AG04449 (cell line): ENCODE measurements at regions not wholly inside any gene's neighbourhood (a gene's known extent, or its start where the extent isn't known, plus 50 kb on each side); places are given as distances from the start of the nearest gene placed in this dataset.
A peak's percentile ranks its signal among the peaks of the same experiment; 100 is the strongest.

ENCODE experiments used
- CTCF ChIA-PET: fragments of 350-600 bp; formaldehyde crosslinking; extraction: SDS; loops from one replicate; lab custom pipeline; 2021; ENCODE audit warnings: antibody characterized with exemption; lab: Yijun Ruan, JAX
- POLR2A ChIA-PET: fragments of 400-600, 350-600 bp; formaldehyde crosslinking; extraction: SDS; loops from one replicate; lab custom pipeline; 2020; ENCODE audit warnings: antibody characterized with exemption, inconsistent platforms; lab: Yijun Ruan, JAX
- DNase-seq: peaks from one replicate; pipeline ENCODE4 v3.0.0-alpha.2; 2010; ENCODE audit warnings: low read depth, low spot score
- H3K4me3 ChIP-seq: 2 replicates; pipeline ENCODE4 v1.5.1; 2011; ENCODE audit warnings: low read depth, mild to moderate bottlenecking, control low read depth, low read length
- TF ChIP-seq, protein P1 (sequence below): IDR thresholded peaks from one replicate; pipeline ENCODE4 v1.5.1; 2011; ENCODE audit warnings: mild to moderate bottlenecking, moderate library complexity, low read length, control low read depth, inconsistent platforms; ENCODE audit not compliant: insufficient read depth; ENCODE audit errors: missing control alignments

DNA sequence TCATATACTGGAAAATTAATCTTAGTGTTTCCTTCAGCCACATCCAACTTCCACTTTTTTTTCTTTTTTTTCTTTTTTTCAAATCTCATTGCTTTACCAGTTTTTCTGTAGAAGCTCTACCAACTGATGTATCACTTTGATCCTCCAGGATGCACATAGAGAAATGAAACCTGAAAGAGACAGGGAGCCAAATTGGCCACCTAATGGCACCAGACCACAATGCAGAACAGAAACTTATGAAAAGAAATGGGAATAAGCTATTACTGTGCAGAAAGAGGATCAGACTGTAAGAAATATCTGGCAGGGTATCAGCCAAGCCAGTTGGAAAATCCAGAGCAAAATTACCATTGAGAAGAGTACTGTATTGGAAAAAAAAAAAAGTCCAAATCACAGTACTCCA, 1514.2 kb downstream of the MRPL39 start:
- ChIA-PET POLR2A (no interaction called here), CTCF (no interaction called here)
- H3K4me3 ChIP-seq = no peak overlapping the region
- no peak for DNase-seq
- TF ChIP-seq, protein P1, sequence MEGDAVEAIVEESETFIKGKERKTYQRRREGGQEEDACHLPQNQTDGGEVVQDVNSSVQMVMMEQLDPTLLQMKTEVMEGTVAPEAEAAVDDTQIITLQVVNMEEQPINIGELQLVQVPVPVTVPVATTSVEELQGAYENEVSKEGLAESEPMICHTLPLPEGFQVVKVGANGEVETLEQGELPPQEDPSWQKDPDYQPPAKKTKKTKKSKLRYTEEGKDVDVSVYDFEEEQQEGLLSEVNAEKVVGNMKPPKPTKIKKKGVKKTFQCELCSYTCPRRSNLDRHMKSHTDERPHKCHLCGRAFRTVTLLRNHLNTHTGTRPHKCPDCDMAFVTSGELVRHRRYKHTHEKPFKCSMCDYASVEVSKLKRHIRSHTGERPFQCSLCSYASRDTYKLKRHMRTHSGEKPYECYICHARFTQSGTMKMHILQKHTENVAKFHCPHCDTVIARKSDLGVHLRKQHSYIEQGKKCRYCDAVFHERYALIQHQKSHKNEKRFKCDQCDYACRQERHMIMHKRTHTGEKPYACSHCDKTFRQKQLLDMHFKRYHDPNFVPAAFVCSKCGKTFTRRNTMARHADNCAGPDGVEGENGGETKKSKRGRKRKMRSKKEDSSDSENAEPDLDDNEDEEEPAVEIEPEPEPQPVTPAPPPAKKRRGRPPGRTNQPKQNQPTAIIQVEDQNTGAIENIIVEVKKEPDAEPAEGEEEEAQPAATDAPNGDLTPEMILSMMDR = no peak

DNA sequence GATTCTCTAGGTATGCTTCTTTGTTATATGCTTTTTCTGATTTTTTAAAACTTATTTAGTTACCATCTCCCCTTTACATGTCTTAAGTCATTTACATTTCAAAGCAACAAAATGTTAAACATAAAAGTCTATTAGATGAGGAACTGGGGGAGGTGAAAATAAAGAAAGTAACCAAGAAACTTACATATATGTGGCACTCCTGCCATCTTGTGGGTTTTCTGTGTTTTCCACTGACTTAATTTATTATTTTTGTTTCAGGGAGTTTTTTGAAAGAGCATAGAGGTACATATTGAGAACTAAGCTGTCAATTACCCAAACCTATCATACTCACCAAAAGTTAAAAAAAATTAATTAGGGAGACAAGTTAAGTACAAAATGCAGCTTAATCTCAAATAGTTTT, 1531.1 kb downstream of the MRPL39 start:
- POLR2A ChIA-PET = no interaction called here
- TF ChIP-seq, protein P1 = no peak
- no peak overlapping the region for H3K4me3 ChIP-seq
- no peak for DNase-seq
- CTCF ChIA-PET = interaction anchor here (1.3 to 1.4 kb wide), 2 partner anchors 10 to 124 kb away, joined by 3 to 5 read pairs; no protein-coding TSS in a partner anchor

DNA sequence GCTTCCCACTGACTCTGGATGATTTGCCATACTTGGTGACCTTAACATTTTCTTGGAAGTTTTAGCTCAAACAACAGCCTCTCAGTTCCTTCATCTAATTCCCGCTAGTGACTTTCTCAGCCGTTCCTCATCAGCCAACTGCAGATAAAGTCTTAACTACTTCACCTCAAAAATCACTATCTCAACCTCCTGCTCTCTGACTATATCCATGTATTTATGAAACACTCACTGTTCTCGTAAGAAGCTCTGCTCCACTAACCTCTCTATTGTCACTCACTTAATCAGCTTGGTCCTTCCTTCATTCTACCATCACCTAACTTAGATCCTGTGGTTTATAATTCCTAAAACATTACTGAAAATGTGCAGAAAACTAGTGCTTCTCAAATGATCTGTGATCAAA, 1551.6 kb downstream of the MRPL39 start:
- TF ChIP-seq, protein P1 = no peak
- no peak for DNase-seq
- POLR2A ChIA-PET = no interaction called here

DNA sequence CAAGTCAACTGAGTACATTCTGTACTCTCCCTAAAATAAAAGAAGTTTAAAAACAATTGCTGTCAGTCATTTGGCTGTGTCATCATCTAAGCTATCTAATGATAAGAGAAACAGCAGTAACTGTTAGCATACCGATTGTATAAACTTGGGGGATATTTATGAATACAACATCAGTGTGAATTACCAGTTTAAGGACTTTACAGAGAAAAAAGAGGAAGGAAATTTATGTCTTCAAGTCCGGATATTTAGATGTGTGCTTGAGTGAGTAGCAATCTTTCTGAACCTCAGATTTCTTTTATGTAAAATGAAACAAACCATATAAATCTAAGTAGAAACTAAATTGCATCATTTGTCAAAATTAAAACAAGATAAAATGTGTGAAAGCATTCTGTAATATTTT, 1557.0 kb downstream of the MRPL39 start:
- CTCF ChIA-PET = no interaction called here
- POLR2A ChIA-PET = no interaction called here
- TF ChIP-seq, protein P1 = no peak
- DNase-seq = no peak
- no peak overlapping the region for H3K4me3 ChIP-seq

More for the DNA sequence above, 1551.6 kb downstream of the MRPL39 start:
- CTCF ChIA-PET = interaction anchor here (1.8 kb wide), 1 partner anchor 10 kb away, joined by 6 read pairs; no protein-coding TSS in a partner anchor
- H3K4me3 ChIP-seq = no peak overlapping the region

DNA sequence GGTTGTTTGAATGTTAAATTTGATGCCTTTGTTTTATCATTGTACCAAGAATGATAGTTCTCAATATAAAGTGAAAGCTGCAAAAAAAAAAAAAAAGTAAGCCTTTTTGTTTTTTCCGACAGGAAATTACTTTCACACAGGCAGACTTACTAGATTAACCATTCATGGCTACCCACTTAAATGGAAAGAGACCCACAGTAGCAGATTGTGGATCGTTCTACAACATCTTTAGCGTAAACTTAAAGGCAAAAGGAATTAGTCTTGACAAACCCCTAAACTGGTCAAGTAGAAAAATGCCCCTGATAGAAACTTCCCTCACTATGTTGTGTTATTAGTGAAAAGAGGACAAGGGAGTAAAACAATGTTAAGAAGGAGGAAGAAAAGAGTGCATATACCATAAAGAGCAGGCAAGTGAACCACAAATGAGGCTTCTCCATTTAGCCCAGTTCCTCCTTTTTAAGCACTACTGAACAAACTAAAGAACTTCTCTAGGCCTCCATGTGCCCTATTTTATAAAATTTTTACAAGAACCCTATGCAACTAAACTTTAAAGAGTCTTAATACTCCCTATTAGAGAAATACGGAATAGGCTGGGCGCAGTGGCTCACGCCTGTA, 1560.3 kb downstream of the MRPL39 start:
- H3K4me3 ChIP-seq = no peak overlapping the region
- CTCF ChIA-PET = interaction anchor here (1.9 kb wide), 1 partner anchor 32 kb away, joined by 7 read pairs; no protein-coding TSS in a partner anchor

DNA sequence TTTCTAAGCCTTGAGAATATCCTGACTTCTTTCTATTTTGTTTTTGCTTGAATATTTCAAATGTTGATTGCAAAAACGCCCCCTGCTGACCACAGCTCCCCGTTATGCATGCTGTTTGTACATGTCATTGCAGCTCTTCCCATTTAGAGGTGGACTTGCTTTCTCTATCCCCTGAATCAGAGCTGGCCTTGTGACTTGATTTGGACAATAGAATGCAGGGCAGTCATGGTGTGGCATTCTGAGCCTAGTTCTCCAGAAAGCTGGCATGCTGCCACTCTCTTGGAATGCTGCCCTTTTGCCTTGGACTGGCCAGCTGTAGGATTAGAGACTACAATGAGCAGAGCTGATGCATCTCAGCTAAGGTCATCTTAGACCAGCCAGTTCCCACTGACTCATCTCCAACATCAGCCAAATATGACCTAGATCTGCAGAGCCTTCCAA, 1561.5 kb downstream of the MRPL39 start:
- ChIA-PET CTCF (interaction anchor here (0.6 to 1.9 kb wide), 15 partner anchors 8 to 684 kb away, joined by 3 to 7 read pairs (median 3); no protein-coding TSS in a partner anchor), POLR2A (no interaction called here)
- no peak overlapping the region for H3K4me3 ChIP-seq
- peak; percentile 82 for DNase-seq
- TF ChIP-seq, protein P1 = peak; percentile 44

More for the DNA sequence above, 1560.3 kb downstream of the MRPL39 start:
- TF ChIP-seq, protein P1 = no peak
- POLR2A ChIA-PET = no interaction called here
- no peak for DNase-seq
